Activated T-helper 17 cell treated with anti-CD3 and anti-CD28 coated beads, Interleukin-2, amount 50 U/mL, for 72 hours (primary cell): ENCODE measurements at regions not wholly inside any gene's neighbourhood (a gene's known extent, or its start where the extent isn't known, plus 50 kb on each side); places are given as distances from the start of the nearest gene placed in this dataset.

Experiments
- ATAC-seq: fragments of 150-1000 bp; cut with Tn5 transposase; replicated peaks from 2 replicates; pipeline ENCODE4 v1.10.0; 2021; ENCODE audit warnings: mild to moderate bottlenecking, moderate library complexity
- H3K27ac Mint-ChIP-seq: one replicate; pipeline ENCODE4 v1.8.0; 2022; ENCODE audit warnings: mixed read lengths
- H3K27me3 Mint-ChIP-seq: one replicate; pipeline ENCODE4 v1.8.0; 2022; ENCODE audit warnings: mixed read lengths
- H3K36me3 Mint-ChIP-seq: one replicate; pipeline ENCODE4 v1.8.0; 2022; ENCODE audit warnings: low read depth, mild to moderate bottlenecking, mixed read lengths
- H3K4me1 Mint-ChIP-seq: one replicate; pipeline ENCODE4 v1.8.0; 2022; ENCODE audit warnings: mixed read lengths
- H3K4me3 Mint-ChIP-seq: one replicate; pipeline ENCODE4 v1.8.0; 2022; ENCODE audit warnings: mild to moderate bottlenecking, mixed read lengths
- H3K9me3 Mint-ChIP-seq: one replicate; pipeline ENCODE4 v1.8.0; 2022; ENCODE audit warnings: mixed read lengths

DNA sequence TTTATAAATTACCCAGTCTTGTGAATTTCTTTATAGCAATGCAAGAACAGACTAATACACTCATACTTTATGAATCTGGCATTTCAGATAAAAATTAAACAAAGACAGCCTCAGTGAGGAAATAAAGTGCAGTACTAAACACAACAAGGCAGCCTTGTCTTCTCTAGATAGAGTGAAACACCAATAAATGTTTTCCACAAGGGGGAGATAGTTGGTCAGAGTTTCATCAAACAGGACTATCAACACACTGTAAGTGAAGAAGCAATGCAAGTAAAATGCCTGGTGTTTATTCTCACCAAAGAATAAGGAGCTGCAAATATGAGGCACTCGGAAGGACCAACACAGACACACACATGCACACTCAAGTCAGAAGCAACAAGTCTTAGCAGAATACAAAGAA is 62.8 kb downstream of the FAM9B start:
- Mint-ChIP-seq H3K4me3 (no peak overlapping the region), H3K4me1 (no peaks in the 10 kb centered on the region), H3K9me3 (no peaks in the 10 kb centered on the region), H3K27me3 (no peaks in the 10 kb centered on the region), H3K27ac (no peak overlapping the region), H3K36me3 (no peaks in the 10 kb centered on the region)
- peak; percentile 62 for ATAC-seq

- Mint-ChIP-seq H3K9me3 (no peaks in the 10 kb centered on the region), H3K27me3 (no peaks in the 10 kb centered on the region), H3K27ac (no peak overlapping the region), H3K4me1 (no peaks in the 10 kb centered on the region), H3K36me3 (no peaks in the 10 kb centered on the region), H3K4me3 (no peak overlapping the region)
- ATAC-seq = no peak
Observed at GRCh38 chrX:8969378-8969777, 64.5 kb downstream of the FAM9B start.

- Mint-ChIP-seq H3K27me3 (no peaks in the 10 kb centered on the region), H3K36me3 (no peaks in the 10 kb centered on the region), H3K27ac (no peak overlapping the region), H3K4me3 (no peak overlapping the region), H3K9me3 (no peaks in the 10 kb centered on the region), H3K4me1 (no peaks in the 10 kb centered on the region)
- ATAC-seq = no peak
Observed at GRCh38 chrX:8967461-8967860, 66.5 kb downstream of the FAM9B start.

DNA sequence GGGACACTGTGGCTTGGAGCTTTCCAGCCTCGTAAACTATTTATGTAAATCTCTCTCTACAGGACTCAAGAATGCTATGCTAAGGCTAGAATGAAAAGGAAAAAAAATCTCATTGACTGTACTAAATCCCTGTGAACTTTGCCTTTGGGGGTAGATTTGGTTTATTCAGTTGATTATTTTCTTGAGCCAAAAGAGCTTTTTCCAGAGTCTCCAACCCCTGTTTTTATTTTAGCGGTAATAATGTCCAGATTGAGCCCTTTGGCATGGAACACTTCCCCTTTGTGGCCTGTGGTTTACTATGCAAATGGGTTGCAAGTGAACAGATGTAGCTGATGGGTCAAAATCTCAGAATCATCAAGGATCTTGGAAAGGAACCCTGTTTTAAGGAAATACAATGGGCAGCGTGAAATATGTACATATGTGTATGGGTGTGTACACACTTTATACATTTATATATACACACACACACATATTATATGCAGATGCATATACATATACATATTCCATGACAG is 72.9 kb downstream of the FAM9B start:
- ATAC-seq = no peak
- Mint-ChIP-seq H3K27me3 (peaks cover 15% of the 10 kb centered on the region), H3K27ac (no peak overlapping the region), H3K4me3 (no peak overlapping the region), H3K9me3 (no peaks in the 10 kb centered on the region), H3K36me3 (no peaks in the 10 kb centered on the region), H3K4me1 (no peaks in the 10 kb centered on the region)

DNA sequence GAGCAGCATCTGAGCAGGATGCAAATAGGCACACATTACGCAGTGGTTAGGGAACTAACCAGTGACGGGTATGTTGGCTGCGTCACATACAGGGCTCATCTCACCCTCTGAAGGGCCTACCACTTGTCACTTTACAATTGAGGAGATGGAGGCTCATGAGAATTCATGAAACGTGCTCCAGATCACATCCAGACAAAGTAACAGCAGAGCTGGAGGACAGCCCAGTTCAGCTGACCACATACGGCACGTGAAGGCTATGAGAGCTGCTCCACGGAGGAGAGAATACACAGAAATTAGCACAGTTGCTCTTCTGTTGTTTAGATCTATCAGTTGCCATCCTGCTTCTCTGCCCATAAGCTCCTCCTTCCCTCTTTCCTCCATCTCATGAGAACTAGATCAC is 78.4 kb downstream of the FAM9B start:
- no peak for ATAC-seq
- H3K4me1 Mint-ChIP-seq = no peaks in the 10 kb centered on the region

GRCh38 chrX:8946563-8946962 is 87.4 kb downstream of the FAM9B start:
- no peaks in the 10 kb centered on the region for H3K4me1 Mint-ChIP-seq
- no peaks in the 10 kb centered on the region for H3K9me3 Mint-ChIP-seq
- ATAC-seq = no peak
- H3K36me3 Mint-ChIP-seq = no peaks in the 10 kb centered on the region
- no peak overlapping the region for H3K27ac Mint-ChIP-seq
- H3K27me3 Mint-ChIP-seq = peaks cover 12% of the 10 kb centered on the region
- no peak overlapping the region for H3K4me3 Mint-ChIP-seq

More for the DNA sequence above, 78.4 kb downstream of the FAM9B start:
- Mint-ChIP-seq H3K36me3 (no peaks in the 10 kb centered on the region), H3K27ac (no peak overlapping the region), H3K27me3 (peaks cover 14% of the 10 kb centered on the region), H3K9me3 (no peaks in the 10 kb centered on the region), H3K4me3 (no peak overlapping the region)

DNA sequence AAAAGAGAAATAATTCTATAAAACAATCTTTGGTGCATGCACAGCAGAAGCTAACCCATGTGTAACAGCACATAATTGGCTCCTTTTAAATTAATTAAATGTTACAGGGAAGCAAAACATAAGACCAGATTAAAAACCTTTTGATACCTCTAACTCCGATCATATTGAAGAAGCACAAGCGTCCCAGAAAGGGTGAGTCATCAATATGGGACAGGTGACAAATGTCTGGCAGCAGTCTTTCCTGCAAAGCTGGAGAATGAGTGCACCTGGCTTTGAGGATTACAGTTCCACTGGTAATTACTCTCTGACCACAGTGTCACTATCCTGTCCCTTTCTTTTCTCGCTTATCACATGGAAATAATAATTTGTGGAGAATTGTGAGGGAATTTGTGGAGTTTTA is 94.6 kb downstream of the FAM9B start:
- peaks cover 6% of the 10 kb centered on the region for H3K9me3 Mint-ChIP-seq
- no peak overlapping the region for H3K4me3 Mint-ChIP-seq
- H3K4me1 Mint-ChIP-seq = no peaks in the 10 kb centered on the region
- peaks cover 6% of the 10 kb centered on the region for H3K27me3 Mint-ChIP-seq
- no peak overlapping the region for H3K27ac Mint-ChIP-seq
- H3K36me3 Mint-ChIP-seq = no peaks in the 10 kb centered on the region
- no peak for ATAC-seq

DNA sequence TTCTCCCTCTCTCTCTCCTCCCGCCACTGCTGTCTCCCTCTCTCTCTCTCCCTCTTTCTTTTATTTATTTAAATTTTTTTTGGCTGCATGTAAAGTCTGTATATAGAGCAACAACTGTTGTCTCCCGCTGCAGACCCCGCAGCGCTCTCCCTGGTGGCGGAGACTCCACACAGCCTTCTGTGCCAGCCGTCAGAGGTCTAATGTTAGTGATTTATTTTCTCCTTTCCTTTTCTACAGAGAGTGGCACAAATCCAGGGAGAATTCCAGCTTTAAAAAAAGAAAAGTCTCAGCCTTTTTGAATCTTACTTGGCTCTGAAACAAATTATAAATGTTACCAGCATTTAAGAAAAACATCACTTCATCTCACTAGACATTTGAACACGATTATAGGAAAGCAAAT is 106.2 kb downstream of the FAM9B start:
- no peaks in the 10 kb centered on the region for H3K9me3 Mint-ChIP-seq
- ATAC-seq = no peak
- H3K27me3 Mint-ChIP-seq = peaks cover 4% of the 10 kb centered on the region
- H3K36me3 Mint-ChIP-seq = no peaks in the 10 kb centered on the region
- H3K27ac Mint-ChIP-seq = no peak overlapping the region
- H3K4me1 Mint-ChIP-seq = no peaks in the 10 kb centered on the region
- H3K4me3 Mint-ChIP-seq = no peak overlapping the region

DNA sequence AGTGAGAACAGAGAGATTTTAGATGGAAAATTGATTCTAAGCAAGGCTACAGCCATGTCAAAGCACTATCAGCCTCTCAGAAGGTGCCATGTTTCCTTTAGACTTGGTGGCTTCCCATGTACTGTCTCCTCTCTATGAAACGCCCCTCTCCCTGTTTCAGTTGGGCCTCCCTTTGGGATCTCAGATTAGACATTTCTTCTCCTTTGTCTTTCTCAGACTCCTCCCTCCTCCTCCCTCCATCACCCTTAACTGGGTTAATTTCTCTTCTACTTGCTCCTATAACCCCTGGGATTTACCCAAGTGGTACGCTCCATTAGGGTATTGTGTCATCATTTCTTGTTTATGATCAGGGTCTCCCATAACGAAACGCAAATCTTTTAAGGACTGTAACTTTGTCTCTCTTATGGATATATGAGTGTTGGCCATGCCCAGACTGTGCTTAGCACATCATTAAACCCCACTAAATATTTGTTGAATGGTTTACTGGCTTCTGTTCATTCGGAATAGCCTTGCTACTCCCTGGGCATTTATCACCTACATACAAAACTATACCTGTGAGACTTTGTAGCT is 106.8 kb downstream of the FAM9B start:
- H3K27me3 Mint-ChIP-seq = peaks cover 4% of the 10 kb centered on the region
- no peaks in the 10 kb centered on the region for H3K9me3 Mint-ChIP-seq
- H3K4me1 Mint-ChIP-seq = no peaks in the 10 kb centered on the region
- no peaks in the 10 kb centered on the region for H3K36me3 Mint-ChIP-seq
- no peak overlapping the region for H3K4me3 Mint-ChIP-seq
- no peak for ATAC-seq
- no peak overlapping the region for H3K27ac Mint-ChIP-seq

DNA sequence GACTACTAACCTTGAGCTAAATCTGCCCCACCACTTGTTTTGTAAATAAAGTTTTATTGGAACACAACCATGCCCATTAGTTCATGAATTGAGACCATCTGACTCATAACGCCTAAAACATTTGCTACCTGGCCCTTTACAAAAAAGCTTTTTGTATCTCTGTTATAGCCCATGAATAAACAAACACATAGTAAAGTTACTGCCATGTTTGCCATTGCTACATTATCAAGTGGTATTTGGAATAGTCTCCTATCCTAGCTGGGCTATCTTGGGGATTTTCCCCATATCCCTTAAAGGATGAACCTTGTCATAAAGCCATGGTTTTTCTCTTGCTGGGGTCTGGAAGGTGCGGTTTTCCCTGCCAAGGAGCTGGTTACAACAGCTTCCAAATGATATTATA is 112.3 kb downstream of the FAM9B start:
- Mint-ChIP-seq H3K27me3 (peaks cover 4% of the 10 kb centered on the region), H3K9me3 (no peaks in the 10 kb centered on the region)

GRCh38 chrX:8919801-8920200 is 114.1 kb downstream of the FAM9B start:
- no peaks in the 10 kb centered on the region for H3K9me3 Mint-ChIP-seq
- H3K27ac Mint-ChIP-seq = no peak overlapping the region
- no peaks in the 10 kb centered on the region for H3K36me3 Mint-ChIP-seq
- H3K4me1 Mint-ChIP-seq = no peaks in the 10 kb centered on the region
- ATAC-seq = no peak
- H3K4me3 Mint-ChIP-seq = no peak overlapping the region
- H3K27me3 Mint-ChIP-seq = peaks cover 4% of the 10 kb centered on the region

More for the DNA sequence above, 112.3 kb downstream of the FAM9B start:
- ATAC-seq = no peak
- Mint-ChIP-seq H3K4me1 (no peaks in the 10 kb centered on the region), H3K4me3 (no peak overlapping the region), H3K27ac (no peak overlapping the region), H3K36me3 (no peaks in the 10 kb centered on the region)

DNA sequence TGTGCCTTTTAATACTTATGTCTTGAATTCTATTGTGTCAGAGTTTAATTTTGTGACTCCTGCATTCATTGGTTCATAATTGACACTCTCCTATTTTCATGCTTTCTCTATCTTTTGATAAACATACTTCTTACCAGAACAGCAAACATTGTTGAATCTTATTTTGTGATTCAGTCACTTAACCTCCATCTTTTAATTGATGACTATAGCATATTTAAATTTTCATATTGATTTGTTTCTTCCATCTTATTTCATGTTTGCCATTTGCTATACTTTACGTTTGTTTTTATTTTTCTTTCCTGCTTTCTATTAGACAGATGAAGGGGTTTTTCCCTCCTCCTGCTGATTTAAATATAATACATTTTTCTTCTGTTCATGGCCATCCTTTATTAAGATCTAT is 115.5 kb upstream of the FAM9A start:
- Mint-ChIP-seq H3K9me3 (no peaks in the 10 kb centered on the region), H3K4me1 (no peaks in the 10 kb centered on the region), H3K4me3 (no peak overlapping the region), H3K36me3 (no peaks in the 10 kb centered on the region), H3K27me3 (no peaks in the 10 kb centered on the region), H3K27ac (no peak overlapping the region)
- no peak for ATAC-seq

DNA sequence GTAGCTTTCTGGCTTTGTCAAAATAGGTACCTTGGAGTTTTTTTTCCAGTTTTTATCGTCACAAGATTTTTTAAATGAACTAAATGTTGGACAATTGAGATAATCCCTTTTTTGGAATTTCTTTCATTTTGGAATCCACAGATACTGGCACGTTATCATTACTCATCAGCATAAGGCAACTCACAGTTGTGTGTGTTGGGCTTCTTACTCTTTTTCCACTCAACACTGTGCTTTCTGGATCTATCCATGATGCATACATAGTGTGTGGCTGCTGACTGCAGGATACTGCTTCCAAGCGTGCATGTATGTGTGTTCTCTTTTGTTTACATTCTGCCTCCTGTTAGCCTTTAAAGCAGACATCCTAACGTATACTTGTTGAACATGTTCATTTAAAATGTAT is 113.5 kb upstream of the FAM9A start:
- Mint-ChIP-seq H3K36me3 (no peaks in the 10 kb centered on the region), H3K27ac (no peak overlapping the region), H3K9me3 (no peaks in the 10 kb centered on the region), H3K4me1 (no peaks in the 10 kb centered on the region), H3K27me3 (peaks cover 3% of the 10 kb centered on the region), H3K4me3 (no peak overlapping the region)
- no peak for ATAC-seq

GRCh38 chrX:8913655-8914409 is 112.6 kb upstream of the FAM9A start:
- no peak overlapping the region for H3K27ac Mint-ChIP-seq
- no peak overlapping the region for H3K4me3 Mint-ChIP-seq
- no peaks in the 10 kb centered on the region for H3K9me3 Mint-ChIP-seq
- H3K36me3 Mint-ChIP-seq = no peaks in the 10 kb centered on the region
- no peaks in the 10 kb centered on the region for H3K4me1 Mint-ChIP-seq
- H3K27me3 Mint-ChIP-seq = peaks cover 3% of the 10 kb centered on the region
- ATAC-seq = no peak

- H3K4me3 Mint-ChIP-seq = no peak overlapping the region
- no peaks in the 10 kb centered on the region for H3K4me1 Mint-ChIP-seq
- no peaks in the 10 kb centered on the region for H3K9me3 Mint-ChIP-seq
- no peaks in the 10 kb centered on the region for H3K36me3 Mint-ChIP-seq
- H3K27me3 Mint-ChIP-seq = peaks cover 17% of the 10 kb centered on the region
- ATAC-seq = no peak
- H3K27ac Mint-ChIP-seq = no peak overlapping the region
Observed at GRCh38 chrX:8907688-8908087, 106.5 kb upstream of the FAM9A start.
